Fibroblast of villous mesenchyme (primary cell): ENCODE measurements at regions not wholly inside any gene's neighbourhood (a gene's known extent, or its start where the extent isn't known, plus 50 kb on each side); places are given as distances from the start of the nearest gene placed in this dataset.

Experiments
- DNase-seq: peaks from one replicate; pipeline ENCODE4 v3.0.0-alpha.2; 2010; ENCODE audit warnings: low read depth
- H3K4me3 ChIP-seq: 2 replicates; pipeline ENCODE4 v1.5.1; 2011; ENCODE audit warnings: low read depth, mild to moderate bottlenecking, low read length
- TF ChIP-seq, protein P1 (sequence below): IDR thresholded peaks from 2 replicates; pipeline ENCODE4 v1.5.1; 2012; ENCODE audit warnings: low read depth, mild to moderate bottlenecking, low read length; ENCODE audit not compliant: insufficient read depth

DNA sequence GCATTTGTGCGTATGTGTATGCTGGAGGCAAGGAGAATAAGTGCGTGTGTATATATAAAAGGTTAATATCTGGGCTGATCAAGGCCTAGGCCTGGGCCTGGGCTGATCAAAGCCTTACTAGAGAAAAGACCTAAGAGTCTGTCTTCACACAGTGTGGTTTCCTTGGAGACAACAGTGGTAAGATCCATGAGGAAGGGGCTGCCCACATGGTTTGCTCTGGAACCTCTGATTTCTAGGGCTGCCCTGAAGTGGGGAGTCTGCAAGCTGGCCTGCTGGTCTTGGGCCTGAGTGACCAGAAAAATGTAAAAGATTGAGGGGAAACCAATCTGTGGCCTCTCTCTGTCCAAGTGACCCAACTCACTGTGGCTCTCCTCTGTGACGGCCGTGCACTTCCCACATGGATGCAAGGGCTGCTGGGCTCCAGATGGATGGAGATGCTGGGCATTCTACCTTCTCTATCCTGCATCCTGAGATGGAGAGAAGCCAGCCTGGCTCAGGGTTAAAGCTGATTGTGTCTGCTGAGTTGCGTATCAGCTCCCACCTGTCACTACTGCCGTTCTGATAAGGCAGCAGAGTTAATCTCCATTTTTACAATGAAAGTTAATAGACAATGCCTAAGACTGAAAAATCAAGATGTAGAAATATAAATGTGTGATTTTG, 90.3 kb upstream of the NXT1 start:
- TF ChIP-seq, protein P1, sequence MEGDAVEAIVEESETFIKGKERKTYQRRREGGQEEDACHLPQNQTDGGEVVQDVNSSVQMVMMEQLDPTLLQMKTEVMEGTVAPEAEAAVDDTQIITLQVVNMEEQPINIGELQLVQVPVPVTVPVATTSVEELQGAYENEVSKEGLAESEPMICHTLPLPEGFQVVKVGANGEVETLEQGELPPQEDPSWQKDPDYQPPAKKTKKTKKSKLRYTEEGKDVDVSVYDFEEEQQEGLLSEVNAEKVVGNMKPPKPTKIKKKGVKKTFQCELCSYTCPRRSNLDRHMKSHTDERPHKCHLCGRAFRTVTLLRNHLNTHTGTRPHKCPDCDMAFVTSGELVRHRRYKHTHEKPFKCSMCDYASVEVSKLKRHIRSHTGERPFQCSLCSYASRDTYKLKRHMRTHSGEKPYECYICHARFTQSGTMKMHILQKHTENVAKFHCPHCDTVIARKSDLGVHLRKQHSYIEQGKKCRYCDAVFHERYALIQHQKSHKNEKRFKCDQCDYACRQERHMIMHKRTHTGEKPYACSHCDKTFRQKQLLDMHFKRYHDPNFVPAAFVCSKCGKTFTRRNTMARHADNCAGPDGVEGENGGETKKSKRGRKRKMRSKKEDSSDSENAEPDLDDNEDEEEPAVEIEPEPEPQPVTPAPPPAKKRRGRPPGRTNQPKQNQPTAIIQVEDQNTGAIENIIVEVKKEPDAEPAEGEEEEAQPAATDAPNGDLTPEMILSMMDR: no peak
- no peak for DNase-seq
- no peak overlapping the region for H3K4me3 ChIP-seq

DNA sequence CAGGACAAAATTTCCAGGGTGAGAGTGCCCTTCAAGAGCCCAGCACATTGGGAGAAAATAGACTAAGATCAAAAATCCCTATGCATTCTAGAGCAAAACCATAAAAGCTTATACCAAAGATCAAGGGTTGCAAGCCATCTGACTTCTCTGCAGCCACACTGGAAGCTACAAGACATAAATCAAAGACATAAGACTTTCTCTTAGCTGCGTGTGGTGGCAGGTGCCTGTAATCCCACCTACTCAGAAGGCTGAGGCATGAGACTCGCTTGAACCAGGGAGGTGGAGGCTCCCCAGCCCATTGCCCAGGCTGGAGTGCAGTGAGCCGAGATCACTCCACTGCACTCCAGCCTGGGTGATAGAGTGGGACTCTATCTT, 91.9 kb upstream of the NXT1 start:
- H3K4me3 ChIP-seq: no peak overlapping the region
- no peak for DNase-seq
- TF ChIP-seq, protein P1: no peak

DNA sequence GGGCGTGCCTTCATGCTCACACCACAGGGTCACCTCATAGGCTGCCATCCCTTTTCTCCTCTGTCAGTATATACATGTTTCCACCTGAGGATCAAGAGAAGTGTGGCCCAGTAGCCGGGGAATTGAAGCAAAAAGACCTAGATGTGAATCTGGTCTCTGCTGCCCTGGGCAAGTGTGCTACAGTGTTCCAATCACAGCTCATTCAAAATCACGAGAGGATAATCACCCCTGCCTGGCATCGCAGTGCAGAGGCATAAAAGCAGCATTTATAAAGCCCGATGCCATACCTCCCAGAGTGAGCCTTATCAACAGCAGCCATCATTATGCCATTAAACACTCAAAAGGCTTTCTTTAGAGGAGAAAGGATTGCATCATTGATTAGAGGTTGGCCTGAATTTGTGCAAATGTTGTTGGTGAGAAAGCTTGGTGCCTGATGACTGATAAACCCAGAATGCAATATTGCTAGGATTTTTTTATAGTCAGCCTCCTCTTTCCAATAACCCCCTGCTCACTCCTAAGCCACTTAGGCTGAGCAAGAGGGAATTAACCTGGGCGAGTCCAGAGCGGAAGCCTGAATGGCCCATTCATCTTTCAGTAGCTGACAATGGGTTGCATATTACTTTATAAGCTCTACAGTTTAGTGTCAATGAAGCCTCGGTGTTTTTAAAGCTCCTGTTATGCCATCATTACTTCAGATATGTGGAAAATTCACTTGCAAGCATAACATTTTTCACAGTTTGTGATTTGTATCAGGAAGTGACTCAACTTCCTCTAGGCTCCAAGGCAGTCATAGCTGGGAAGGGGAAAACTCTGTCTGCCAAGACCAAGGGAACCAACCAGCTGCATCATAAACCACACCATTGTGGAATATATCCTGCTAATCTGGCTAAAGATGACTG, 92.5 kb upstream of the NXT1 start:
- no peak overlapping the region for H3K4me3 ChIP-seq
- TF ChIP-seq, protein P1: no peak
- DNase-seq: peak; percentile 86

DNA sequence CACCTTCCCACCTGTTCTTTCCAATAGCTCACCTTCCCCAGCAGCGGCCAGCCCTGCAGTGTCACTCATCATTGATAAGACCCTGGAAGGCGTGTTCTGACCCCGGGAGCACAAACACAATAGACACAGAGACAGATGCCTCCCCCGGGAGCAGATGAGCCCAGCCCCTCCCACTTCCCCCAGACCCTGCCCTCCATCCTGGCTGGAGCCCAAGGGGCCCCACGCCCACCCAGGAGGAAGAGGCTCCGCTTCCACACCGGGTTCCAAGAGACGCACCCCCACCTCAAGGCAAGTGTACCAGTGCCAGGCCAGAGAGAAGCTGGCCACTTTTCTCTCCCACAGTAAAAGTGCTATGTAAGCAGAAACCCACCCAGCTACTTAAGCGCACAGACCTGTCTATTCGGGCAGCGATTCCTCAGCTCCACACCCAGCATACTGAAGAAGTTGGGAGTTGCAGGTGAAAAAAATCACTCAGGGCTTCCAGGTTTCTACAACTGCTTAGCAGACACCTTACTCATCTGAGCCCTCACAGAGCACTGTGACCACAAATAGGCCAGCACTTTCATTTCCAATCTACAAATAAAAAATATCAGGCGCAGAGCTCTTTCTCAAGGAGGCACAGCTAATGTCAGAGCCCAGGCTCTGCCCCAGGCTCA, 93.4 kb upstream of the NXT1 start:
- DNase-seq: peak; percentile 32
- TF ChIP-seq, protein P1: no peak
- H3K4me3 ChIP-seq: no peak overlapping the region

DNA sequence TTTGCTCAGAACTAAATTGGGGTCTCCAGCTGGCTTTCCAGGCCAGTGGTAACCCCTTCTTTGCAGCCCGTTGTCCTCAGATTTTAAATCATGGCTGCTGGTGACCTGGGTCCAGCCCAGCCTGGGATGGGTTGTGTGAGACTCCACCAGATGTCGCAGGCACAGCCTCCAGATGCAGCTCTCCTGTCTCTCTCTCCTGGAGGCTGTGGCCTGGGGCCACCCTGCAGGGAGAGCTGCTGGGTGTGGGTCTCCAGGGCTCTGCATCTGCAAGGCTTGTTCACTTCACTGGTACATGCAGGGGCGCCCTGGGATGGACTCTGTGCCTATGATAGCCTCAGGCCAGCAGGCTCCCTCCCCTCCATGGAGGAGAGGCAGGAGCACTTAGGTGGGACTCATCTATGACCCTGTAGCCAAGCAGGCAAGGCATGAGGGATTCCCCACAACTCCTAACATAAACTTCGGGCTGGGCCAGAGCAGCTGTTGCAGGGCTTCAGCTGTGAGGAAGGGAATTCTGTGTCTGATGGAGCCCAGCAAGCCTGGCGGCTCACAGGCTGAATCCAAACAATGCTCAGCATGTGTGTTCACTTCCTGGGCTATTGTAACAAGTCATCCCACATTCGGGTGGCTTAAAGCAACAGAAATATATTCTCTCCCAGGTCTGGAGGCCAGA, 94.7 kb upstream of the NXT1 start:
- DNase-seq: peak; percentile 40
- H3K4me3 ChIP-seq: no peak overlapping the region
- TF ChIP-seq, protein P1: no peak

DNA sequence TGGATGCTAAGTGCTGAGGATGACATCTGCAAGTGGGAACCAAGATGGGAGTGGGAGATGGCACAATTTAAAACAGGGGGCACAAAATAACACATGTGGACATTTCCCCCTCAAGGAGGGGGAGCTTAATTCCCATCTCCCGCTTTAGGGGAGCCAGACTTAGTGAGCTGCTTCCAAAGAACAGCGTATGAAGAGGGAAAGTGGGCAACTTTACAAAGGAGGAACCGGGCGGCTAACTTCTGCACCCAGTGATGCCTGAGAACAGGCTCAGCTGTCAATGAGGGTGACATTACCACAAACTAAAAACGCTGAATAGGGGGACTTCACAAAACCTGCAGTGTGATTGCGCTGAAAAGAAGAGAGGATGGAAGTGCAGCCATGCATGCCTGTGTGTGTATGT, 95.5 kb upstream of the NXT1 start:
- DNase-seq: no peak
- TF ChIP-seq, protein P1: no peak
- no peak overlapping the region for H3K4me3 ChIP-seq
